NCI-H146 treated with DMSO at 0.1 percent for 48 hours (cell line): ENCODE measurements at regions not wholly inside any gene's neighbourhood (a gene's known extent, or its start where the extent isn't known, plus 50 kb on each side); places are given as distances from the start of the nearest gene placed in this dataset.
"Not testable (repeated sequence)": the region's sequence is repeated elsewhere in the genome, so short reads cannot be mapped to it uniquely, and the experiment has no call there.

Experiments used
- DNase-seq: peaks from one replicate; lab custom pipeline; 2025; ENCODE audit not compliant: unreplicated experiment; lab: John Stamatoyannopoulos, UW

DNA sequence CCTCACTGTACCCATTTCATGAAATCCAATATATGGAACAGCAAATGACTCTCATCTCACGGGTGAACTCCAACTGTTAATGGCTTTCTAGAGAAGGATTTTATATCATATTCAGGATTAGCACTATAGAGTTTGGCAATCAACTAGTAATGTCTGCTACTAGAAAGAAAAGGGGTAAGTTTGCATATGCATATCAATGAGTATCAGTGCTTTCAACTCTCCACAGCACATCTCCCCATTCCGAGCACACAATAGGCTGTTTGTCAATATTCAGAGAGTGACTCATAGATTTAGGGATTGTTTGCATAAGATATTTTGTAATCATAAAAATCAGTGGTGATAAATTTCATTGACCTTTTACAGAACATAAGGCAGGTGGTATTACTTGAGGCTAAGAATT is 163.2 kb upstream of the LMCD1 start:
- no peak for DNase-seq

DNA sequence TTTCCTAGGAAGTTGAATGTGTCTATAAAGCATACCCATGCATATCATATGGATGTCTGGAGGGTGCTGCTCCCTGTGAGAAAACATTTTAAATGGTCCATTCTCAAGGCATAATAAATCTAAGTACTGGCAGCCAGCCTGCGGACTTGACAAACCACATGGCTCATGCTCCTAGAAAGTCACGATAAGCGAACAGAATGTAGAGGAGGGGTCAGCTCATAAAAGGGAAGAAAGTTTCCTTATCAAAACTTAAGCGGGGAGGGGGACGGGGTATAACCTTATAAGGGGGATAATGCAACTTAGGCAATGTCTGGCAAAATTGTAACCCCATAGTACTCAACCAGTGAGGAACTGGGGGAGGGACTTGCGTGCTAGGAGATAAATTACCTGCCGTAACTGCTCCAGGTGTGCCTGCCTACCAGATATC is 159.8 kb upstream of the LMCD1 start:
- no peak for DNase-seq

DNA sequence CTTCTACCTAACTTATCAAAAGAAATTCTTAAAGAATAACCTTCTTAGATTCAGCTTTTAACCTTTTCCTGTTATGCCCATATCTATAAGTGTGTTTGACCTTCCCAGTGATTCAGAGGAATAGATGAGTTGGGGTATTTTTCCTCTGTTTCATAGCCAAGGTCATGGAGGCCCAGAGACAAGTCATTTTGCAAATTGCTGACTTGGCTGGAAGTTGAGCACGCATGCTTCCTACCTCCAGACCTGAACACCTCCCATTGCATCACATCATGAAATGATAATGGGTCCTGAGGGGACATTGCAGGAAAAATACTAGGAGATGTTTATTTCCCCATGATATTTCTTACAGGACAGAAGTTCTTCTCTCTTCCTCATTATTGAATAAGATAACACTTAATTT is 158.6 kb upstream of the LMCD1 start:
- no peak for DNase-seq

DNA sequence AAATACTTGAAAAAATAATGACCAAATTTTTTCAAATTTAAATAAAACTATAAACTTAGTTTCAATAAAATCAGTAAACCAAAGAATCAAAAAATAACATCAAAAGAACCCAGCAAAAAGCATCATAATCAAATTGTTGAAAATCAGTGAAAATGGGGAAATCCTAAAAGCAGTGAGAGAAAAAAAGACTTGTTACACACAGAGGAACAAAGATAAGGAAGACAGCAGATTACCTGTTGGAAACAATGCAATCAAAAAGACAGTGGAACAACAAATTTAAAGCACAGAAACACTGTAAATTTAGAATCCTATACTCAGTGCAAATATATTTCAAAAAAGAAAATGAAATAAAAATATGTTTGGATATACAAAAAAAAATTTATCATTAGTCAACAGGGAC is 156.2 kb upstream of the LMCD1 start:
- no peak for DNase-seq

DNA sequence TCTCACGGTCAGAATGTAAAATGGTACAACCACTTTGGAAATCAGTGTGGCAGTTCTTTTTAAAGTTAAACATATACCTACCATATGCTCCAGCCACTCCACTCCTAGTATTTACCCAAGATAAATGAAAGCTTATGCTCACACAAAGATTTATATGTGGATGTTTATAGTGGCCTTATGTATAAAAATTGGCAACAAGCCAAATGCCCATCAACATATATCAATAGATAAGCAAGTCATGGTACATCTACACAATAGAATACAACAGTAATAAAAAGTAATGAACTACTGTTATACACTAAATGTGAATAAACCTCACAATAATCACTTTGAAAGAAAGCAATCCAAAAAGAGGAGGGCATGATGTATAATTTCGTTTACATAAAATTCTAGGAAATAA is 153.5 kb upstream of the LMCD1 start:
- DNase-seq = no peak

DNA sequence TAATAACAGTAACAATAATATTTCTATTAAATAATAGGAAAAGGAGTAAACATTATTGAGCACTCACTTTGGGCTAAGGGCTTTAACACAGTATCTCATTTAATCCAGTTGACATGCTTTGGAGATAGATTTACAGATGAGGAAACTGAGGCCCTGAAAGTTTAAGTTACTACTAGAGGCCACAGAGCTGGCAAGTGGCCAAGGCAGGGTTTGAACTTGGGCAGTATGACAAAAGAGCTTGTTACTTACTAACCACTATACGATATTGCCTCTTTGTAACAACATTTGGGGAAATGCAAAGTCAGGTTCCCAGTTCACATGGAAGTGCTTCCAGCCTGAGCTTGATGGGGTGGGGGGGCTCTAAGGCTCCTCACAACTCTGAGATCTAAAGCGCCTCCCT is 149.1 kb upstream of the LMCD1 start:
- DNase-seq = no peak

DNA sequence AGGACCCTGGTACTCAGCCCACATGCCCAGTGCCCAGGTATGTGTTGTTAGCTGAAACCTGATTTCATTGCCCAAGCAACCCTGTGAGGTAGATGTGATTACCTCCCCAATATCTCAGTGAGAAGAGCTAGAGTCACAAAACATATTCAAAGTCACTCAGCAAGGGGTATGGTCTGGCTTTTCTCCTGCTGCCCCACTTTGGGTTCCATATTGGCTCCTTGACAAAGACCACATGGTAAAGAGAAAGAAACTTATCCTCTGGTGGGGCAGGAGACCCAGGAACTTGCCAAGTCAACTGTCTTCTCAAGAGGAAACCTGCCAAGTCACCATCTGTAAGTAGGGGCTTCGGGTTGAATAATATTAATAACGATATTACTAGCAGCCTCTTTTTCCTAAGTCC is 148.3 kb upstream of the LMCD1 start:
- DNase-seq = no peak

DNA sequence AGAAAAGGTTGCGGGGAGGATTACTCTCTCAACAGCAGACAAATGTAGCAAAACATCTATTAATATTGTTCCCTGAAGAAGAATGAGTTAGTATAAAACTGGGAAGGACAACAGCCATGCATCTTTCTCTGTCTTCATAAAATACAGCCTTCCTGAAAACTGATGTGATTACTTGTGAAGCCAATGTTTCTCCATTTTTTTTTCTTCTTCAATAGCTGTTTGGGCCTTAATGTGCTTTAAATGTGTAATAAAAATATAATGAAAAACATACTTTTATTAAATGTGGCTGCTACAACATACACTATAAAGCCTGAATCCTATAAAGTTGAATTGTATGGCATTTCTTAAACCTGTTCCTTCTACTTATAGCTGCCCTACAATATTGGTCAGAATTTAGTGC is 146.3 kb upstream of the LMCD1 start:
- DNase-seq = no peak

DNA sequence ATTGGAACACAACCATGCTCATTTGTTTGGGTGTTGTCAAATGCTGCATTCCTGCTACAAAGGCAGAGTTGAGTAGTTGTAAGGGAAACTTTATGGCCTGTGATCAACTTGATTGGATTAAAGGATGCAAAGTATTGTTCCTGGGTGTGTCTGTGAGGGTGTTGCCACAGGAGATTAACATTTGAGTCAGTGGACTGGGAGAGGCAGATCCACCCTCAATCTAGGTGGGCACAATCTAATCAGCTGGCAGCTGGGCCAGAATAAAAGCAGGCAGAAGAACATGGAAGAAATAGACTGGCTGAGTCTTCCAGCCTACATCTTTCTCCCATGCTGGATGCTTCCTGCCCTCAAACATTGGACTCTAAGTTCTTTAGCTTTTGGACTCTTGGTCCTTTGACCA is 145.6 kb upstream of the LMCD1 start:
- DNase-seq = not testable (repeated sequence)

DNA sequence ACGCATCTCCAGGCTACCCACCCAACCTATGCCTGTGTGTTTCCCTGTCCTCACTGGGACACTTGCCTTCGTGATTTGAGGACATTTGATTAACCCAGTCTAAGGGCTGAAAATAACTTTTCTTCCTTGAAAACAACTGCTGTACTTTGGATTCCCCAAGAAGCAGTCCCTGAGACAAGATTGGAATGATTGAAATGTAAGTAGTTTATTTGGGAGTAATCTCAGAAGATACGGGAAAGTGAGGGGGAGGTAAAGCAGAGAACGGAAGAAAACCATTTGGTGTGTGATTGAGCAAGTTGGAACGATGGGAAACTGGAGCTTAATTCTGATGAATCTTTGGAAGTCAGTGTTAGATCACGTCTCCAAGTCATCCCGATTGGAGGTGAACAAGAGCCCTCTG is 143.8 kb upstream of the LMCD1 start:
- DNase-seq = no peak

DNA sequence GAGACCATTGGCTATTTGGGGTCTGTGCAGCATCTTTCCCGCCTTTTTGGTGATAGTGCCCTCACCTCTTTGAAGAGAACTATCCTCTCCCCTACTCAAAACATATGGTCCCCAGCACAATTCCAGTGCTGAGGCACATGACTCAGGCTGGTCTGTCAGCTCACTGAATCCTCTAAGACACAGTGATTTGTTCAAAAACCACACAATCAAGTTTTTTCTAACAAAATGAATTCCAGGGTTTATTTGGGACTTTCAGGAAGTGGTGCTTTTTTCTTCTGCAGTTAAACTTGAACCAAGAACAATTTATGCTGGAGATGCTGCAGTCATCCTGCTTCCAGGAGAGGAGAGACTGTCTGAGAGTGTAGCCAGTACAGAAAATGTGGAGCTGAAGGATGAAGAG is 142.5 kb upstream of the LMCD1 start:
- DNase-seq = no peak

DNA sequence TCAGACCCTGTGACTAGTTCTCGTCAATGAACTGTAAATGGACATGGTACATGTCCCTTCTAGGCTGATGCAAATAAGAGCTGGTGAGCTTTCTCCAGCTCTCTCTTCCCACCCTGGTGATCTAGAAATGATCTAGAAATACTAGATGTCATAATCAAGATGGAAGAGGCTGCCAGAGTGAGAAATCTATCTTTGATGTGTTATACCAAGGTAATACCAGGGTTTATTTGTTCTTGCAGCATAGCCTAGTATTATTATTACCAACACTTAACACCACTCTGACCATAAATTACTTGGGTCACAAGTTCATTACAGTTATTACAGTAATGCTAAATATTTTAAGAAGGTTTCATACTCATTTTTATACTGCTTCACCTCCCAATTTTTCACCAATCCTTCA is 138.4 kb upstream of the LMCD1 start:
- DNase-seq = no peak

DNA sequence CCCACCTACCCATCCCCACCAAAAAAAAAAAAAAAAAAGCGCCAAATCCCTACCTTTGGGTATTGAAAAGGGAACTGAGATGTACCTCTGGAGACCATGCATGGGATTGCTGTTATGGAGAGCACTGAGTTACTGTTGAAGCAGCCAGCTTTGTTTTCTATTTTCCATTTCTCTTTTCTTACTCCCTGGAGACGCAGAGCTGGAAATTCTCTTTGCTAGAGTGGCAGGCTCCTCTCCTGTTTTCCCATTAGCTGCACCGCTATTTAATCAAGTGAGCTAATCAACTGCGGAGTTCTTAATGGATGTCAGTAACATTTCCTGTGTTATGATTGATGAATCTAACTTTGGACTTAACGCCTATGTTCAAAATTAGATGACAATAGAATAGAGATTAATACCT is 136.1 kb upstream of the LMCD1 start:
- no peak for DNase-seq

DNA sequence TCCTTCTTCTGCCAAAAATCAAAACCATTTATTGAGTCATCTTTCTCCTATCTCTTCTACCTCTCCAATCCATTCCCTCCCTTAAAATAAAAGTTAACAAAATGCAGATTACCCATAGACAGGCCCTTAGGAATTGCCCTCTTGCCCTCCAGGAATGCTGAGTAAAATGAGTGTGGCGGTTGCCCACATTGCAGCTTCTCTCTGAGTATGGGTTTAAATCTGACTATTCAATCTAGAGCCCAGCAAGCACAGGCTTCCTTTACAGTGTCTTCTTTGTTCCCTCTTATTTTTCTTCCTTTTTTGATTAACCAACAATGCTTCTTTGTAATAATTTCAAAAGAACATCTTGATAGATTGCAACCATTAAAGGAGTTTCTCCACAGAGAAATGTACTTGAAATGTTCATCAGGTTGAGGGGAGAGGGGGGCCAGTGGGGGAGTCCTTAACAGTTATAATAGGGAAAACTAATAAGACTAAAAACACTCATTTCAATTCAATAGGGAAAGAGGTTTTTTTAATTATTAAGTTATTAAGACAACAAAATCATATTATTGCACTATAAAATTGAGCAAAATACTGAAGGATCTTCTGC is 135.3 kb upstream of the LMCD1 start:
- no peak for DNase-seq

DNA sequence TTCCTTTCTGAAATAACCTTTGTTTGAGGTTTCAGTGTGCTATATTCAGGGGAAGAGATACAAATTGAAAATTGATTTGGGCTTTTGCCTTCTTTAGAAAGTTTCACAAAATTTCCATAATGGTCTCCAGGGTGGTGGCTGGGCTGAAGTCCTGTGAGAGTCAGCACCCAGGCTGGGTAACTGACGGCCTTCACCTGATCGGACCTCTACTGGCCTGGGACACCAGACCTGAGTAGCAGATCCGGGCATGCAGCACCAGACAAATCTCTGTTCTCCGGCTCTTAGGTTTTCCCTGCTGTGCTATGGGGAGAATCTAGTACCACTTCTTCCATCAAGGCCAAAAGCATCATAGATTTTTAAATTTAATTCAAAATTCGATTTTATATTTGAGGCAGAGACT is 133.0 kb upstream of the LMCD1 start:
- no peak for DNase-seq

DNA sequence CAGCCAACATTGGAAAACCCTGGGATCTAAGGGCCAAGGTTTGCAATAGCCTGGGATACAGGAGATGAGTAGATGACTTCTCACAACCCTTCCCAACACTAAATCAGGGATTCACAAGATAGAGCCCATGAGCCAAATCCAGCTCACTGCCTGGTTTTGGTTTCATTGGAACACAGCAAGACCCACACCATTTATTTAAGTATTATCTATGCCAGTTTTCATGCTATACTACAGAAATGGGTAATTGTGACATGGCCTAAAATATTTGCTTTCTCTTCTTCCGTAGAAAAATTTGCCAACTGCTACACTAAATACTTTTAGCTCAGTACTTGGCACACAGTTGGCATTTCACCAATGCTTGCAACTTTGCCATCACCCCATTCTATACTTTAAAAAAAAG is 132.0 kb upstream of the LMCD1 start:
- no peak for DNase-seq

DNA sequence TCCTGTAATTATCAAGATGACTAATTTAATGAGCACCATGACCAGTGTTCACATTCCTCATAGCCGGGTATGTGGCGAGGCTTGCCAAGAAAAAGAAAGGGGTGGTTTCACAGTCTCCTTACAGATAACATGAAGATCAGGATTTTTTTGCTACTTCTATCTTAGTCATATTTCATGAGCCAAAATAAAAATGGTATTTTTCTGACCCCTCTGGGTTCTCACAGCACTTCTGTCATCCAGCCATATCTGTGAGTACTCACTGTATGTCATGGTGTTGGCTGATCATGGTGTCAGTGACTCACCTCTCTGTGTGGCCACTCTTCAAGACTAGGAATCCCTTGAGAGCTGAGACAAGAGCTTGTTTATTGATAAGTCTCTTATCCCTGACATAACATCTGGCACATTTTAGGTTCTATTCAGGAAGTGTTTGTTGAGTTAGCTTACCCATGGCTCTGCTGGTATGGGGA is 130.5 kb upstream of the LMCD1 start:
- DNase-seq = no peak

DNA sequence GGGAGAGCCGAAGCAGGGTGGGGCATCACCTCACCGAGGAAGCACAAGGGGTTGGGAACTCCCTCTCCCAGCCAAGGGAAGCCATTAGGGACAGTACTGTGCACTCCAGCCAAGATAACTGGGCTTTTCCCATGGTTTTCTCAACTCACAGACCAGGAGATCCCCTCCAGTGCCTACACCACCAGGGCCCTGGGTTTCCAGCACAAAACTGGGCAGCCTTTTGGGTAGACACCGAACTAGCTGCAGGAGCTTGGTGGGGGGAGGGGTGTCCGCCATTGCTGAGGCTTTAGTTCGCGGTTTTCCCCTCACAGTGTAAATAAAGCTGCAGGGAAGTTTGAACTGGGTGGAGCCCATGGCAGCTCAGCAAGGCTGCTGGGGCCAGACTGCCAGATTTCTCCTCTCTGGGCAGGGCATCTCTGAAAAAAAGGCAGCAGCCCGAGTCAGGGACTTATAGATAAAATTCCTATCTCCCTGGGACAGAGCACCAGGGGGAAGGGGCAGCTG is 129.6 kb upstream of the LMCD1 start:
- DNase-seq = no peak

DNA sequence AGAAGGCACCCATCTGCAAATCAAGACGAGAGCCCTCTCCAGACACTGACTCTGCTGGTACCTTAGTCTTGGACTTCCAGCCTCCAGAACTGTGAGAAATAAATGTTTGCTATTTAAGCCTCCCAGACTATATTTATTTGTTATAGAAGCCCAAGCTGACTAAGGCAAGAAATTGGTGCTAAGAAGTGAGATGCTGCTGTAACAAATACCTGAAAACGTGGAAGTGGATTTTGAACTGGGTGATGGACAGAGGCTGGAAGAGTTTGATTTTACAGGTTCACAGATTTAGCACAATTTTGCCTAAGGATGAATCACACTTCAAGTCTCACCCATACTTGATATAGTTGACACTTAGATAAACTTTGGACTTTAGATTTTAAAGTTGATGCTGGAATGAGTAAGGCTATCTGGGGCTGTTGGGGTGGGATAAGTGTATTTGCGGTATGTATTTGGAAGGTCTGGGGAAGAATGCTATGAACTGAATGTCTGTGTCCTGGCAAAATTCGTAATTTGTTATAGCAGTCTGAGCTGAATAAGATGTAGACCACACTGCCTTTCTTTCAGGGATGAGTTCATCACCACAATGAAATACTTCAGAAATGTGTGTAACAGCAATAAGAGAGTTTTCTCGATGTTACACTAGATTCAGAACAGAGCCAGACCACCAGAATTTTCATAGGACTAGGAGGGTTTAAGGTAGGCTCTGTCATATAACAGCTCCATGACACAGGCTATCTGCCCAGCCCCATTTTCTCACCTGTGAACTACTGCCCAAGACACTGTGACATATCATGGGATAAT is 120.5 kb upstream of the LMCD1 start:
- no peak for DNase-seq

DNA sequence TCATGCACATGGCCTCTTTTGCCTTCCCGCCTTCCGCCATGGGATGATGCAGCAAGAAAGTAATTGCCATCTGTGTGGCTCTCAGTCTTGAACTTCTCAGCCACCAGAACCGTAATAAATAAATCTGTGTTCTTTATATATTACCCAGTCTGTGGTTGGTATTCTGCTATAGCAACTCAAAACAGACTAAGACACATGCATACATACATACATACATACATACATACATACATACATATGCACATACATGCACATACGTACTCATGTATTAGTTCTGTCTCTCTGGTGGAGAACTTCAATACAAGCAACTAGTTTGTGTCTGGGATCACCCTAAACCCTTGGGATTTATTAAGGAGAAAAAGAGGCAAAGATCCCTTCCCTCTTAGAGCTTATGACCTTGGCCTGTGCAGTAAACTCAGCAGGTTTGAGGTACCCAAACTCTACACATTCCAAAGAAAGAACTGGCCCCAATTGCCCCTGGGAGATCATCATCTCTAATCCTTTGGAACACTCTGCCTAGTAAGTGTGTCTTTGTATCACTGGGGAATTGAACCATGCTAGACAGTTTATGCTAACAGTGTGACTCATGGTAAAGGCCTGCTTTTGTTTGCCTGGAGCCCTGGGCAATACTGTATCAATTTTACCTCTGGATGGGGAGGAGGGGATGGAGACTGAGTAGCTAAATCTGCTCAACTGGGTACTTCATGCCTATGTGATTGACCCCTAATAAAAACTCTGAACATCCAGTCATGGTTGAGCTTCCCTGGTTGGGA is 115.6 kb upstream of the LMCD1 start:
- DNase-seq = no peak

DNA sequence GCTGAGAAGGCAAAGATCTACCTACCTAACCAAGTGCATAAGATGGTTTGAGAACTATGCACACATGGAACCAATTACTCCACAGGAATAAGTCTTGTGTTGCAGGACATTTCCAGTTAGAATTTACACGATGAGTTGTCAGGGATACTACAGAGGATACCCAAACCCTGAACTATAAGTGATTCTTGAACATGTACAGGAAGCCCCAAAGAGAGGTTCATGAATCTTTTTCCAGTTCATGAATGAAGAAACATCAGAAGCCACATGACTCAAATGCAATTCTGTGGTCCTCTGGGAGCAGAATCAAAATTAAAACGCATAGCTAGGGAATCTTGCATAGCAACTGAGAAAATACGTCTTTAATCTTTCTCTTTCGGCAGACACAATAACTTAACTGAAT is 114.1 kb upstream of the LMCD1 start:
- no peak for DNase-seq

DNA sequence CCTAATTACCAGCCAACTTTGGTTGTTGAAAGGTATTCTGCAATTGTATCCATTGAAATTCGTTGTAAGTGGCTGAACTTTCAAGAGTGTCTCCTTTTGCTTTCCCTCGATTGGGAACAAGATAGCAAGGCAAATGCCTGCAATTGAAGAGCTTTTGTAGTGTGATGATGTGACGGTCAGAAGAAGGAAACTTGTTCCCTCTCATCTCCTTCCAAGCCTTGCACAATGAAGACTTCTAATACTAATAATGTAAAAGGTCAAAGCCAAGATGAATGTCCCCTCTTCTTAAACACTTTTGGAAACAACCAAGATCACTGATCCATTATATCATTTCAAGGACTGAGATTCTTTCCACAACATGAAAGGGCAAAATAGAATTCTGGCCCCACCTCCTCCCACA is 101.9 kb upstream of the LMCD1 start:
- no peak for DNase-seq
